Glomerular visceral epithelial cell (primary cell): ENCODE measurements at regions not wholly inside any gene's neighbourhood (a gene's known extent, or its start where the extent isn't known, plus 50 kb on each side); places are given as distances from the start of the nearest gene placed in this dataset.

ENCODE experiments used
- DNase-seq: peaks from one replicate; pipeline ENCODE4 v3.0.0-alpha.2; 2016; ENCODE audit errors: extremely low spot score

DNA sequence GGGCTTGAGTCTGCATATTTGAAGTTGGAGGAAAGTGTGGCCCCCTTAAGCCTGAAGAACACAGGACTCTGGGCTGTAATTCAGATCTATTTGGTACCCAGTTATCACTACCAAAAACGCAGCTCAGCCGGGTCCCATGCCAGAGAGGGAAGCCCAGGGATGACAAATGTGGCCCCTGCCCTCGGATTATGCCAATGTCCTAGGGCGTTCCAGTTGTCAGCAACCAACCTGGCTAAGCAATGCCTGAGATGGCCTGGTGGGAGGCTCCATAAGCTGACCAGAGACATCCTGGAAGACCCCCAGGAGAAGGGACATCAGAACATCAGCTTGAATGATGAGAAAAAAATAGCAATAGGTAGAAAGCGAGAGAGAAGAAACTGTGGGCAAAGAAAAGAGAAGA lies 79.6 kb upstream of the UQCRFS1 start:
- DNase-seq, result no peak

- DNase-seq, result no peak
Observed at GRCh38 chr19:29293292-29293691, 80.3 kb upstream of the UQCRFS1 start.

GRCh38 chr19:29293736-29294342 lies 80.9 kb upstream of the UQCRFS1 start:
- no peak for DNase-seq

- DNase-seq, result no peak
Observed at GRCh38 chr19:29294343-29294811, 81.4 kb upstream of the UQCRFS1 start.

DNA sequence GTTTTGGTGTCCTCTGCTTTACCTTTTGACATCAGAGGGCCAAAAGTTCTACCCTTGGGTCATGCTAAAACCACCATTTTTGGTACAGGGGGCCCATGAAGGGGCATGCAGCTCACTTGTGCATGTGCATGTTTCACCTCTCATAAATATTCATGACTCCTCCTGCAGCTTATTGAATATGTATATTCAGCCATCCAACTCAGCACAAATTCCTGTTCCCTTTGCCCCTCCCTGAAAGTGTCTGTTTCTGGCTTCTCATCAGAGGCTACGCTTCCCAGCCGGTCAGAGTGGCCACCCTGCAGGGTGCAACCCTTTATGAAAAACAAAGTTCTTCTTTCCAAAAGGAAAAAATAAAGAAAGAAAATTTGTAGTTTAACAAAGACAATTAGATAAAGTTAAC lies 82.3 kb upstream of the UQCRFS1 start:
- DNase-seq, result no peak

GRCh38 chr19:29297381-29297780 lies 84.4 kb upstream of the UQCRFS1 start:
- no peak for DNase-seq

DNA sequence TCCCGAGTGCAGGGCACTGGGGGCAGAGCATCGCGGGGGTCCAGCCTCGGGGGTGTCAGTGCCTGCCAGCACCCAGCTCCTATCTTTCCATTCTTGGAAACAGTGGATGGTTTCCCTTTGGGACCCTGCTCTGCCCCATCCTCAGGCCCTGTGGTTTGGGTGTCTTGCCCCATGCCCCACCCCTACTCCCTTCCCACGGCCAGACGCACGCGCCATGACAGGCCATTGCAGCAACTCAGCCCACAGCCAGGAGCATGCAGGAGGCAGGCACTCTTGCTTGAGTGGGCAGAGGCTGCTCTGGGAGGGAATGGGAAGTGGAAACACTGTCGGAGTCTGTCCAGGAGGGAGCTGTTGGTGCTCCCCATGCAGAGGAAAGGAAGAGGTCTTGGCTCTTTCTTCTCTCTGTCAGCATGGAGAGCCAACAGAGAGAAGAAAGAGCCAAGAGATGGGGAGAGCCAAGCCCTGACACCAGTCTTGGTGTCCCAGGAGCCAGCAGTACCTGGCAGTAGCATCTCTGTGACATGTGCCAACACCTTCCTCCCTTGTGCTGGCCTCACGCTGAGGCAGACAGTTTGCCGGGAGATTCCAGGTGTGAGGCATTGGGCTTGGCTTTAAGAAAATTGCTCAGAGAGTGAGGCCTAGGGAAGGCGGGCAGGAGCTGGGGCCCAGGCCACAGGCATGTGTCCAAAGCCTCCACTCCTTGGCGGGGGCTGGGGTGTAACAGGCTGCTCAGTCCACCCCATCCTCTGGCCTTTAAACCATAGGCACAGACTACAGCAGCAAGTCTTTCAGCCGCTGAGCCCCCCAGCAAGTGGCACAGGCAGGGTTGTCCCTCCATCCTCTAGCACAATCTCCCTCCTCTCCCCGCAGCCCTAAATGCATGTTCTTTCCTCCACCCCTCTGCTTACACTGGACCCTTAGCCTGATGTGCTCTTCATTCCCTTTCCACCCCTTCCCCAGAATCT lies 86.7 kb upstream of the UQCRFS1 start:
- no peak for DNase-seq

DNA sequence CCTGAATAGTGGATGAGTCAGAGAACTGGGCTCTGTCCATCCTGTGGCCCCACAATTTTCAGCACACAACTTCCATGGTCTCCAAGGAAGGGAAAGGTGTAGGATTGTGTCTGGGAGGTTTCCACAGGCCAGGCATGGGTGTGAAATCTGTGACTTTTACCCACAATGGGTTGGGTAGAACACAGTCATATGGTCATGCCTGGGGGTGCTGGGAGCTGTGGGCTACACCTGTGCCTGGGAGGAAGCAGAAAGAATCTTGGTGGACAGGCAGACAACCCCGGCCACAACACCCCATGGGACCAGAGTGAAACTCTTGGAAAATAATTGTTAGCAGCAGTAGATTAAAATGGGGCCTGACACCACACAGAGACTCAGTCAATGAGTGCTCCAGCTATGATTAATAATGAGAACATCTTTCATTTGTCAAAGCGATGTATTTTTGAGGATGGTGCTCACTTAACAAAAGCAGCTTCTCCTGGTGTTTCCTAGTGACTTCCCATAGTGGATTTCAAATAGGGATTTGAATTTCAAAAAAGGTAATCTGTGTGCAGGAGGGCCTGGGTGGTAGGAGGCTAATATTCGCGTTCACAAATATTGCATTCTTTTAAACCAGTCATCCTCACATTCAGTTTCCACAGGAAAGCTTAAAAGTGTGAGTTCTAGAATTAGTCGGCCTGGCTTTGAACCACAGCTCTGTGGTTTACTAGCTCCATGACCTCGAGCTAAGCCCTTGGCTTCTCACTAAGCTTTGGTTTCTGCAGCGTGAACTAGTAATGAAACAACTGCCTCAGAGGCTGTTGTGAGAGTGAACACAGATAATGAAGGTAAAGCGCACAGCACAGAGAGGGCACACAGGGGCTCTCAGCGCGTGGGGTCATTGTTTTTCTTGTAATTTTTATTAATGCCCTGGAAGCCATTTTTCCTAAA lies 89.3 kb upstream of the UQCRFS1 start:
- no peak for DNase-seq

- no peak for DNase-seq
Observed at GRCh38 chr19:29303069-29303718, 90.2 kb upstream of the UQCRFS1 start.

DNA sequence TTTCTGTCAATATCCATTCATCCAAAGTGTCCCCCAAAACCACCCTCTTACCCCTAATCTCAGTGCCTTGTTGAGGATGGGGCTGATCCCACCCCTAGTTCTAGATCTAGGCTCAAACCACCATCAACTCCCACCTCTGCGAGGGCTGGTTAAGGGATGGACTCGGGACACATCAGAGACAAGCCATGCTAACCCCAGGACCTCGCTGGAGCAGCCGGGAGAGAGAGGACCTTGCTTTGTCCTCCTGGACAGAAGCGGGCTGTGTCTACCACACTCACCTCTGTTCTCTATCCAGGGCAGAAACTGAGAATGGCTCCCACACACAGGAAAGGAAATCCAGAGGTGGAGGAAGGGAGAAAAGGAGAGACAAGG lies 90.8 kb upstream of the UQCRFS1 start:
- DNase-seq, result no peak

- no peak for DNase-seq
Observed at GRCh38 chr19:29305268-29305667, 92.3 kb upstream of the UQCRFS1 start.

DNA sequence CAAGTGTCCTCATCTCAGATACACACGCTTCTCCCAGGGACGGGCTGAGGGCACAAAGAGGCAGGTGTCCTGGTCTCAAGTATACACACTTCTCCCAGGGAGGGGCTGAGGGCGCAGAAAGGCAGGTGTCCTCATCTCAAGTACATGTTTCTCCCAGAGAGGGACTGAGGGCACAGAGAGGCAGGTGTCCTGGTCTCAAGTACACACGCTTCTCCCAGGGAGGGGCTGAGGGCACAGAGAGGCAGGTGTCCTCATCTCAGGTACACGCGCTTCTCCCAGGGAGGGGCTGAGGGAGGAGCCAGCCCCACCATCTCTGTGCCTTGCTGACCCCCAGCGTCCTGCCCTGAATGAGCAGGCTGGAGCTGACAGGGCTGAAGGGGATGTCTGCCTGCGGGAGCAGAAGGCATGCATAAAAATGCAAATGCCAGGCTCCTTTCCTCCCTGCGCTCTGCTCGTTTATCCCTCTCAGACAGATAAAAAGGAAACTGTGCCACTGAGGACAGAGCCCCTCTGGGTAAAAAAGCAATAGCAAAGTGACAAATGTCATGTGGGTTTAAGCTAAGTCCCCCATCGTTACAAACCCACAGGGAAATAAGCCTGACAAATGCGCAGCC lies 96.1 kb upstream of the UQCRFS1 start:
- no peak for DNase-seq

GRCh38 chr19:29309637-29310036 lies 96.7 kb upstream of the UQCRFS1 start:
- no peak for DNase-seq

DNA sequence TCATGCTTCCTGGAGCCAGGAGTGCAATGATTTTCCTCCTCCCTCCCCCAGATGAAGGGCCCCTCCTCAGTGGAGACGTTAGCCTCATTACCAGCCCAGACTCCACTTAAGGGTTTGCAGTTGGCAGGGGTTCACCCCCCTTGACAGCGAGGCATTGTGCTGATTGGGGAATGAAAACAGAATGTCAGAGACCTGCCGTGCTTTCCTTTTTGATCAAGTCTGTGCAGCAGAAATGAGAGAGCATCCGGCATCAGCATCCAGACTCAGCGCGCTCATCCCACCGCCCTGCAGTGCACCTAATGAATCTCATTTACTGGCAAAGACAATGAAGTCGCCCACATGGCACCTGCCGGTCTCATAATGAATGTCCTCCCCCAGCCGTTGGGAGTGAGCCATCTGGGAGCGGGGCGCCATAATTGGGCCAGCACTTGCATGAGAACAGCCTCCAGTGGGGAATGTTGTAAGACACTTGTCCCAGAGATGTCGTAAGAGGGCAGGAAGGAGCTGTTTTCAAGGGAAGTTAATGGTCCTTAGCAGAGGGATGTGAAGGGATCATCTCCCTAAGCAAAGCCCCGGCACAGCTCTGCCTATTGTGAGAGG lies 98.3 kb upstream of the UQCRFS1 start:
- no peak for DNase-seq

DNA sequence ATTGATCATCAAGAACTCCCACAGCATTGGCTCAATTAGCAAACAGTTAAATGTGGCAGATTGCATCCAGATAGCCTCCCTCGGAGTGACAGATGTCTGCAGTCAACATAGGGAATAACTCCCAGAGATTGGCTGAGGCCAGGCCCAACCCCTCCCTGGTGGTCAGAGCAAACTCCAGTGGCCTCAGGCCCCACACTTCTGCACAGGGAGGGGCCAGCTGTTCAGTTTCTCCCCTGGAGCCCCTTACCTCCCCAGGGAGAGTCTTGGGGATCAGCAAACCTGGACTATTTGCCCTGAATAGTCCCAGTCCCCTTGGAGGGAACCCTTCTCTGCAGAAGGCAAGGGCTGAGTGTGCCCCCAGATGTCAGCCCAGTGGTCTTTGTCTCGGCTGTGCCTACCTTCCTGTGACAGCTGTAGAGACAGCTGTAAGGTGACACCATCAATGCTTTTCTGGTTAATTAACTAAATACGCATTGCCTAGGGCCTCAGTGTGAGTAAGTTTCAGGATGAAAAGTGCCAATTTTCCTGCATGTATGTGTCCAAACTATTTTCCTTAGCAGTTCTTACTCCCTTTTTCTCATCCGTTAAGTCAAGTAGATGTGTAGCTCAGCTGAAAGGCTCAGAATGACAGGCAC lies 102.7 kb upstream of the UQCRFS1 start:
- no peak for DNase-seq

DNA sequence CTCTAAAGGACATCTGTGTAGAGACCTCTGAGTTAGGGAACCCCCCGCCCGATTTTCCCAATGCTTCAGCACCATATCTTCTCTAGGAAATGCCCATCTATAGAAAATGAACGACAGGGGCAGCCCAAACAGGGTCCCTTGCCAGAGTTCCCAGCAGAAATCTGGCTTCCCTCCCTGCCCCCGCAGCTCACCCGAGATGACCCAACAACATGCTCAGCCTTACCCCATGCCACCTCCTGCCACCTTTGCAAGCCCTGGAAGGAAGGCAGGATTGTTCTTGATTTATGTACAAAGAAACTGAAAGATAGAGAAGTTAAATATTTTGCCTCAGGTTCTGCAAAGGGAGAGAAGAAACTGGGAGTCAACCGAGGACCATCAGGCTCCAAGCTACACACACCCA lies 105.6 kb upstream of the UQCRFS1 start:
- no peak for DNase-seq

DNA sequence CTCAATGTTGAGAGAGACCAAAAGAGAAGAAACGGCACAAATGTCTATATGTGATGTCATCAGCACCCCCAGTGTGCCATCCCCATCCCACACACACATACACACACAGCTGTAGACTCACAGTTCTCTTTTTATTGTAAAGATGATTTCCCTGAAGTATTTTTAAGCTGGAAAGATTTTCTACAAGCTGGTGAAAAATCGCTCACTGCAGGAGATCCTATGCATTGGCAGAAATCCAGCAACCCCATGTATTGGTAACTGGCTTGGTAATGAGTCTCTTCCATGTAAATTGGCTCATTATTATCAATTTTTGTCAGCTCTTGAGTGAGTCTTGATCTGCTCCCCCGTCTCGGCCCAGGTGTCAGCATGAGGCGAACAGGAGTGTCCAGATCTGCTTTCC lies 107.1 kb upstream of the UQCRFS1 start:
- no peak for DNase-seq

DNA sequence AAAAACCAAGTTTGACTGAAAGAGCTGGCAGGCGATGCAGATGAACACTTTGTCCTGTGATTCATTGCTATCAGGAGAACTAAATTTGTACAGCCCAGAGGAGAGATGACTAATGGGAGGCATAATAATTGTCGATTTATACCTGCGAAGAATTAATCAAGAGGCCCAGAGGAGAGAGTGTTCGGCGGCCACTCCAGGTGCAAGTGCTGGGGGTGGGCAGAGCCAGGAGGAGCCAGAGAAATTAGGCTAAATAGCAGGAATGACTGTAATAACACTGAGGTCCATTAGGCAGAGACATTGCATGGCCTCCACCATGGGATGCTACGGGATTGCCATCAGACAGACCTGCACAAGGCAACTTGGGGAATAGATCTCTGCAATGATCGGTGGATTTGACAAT lies 107.7 kb upstream of the UQCRFS1 start:
- DNase-seq, result no peak

- no peak for DNase-seq
Observed at GRCh38 chr19:29321116-29321515, 108.2 kb upstream of the UQCRFS1 start.

DNA sequence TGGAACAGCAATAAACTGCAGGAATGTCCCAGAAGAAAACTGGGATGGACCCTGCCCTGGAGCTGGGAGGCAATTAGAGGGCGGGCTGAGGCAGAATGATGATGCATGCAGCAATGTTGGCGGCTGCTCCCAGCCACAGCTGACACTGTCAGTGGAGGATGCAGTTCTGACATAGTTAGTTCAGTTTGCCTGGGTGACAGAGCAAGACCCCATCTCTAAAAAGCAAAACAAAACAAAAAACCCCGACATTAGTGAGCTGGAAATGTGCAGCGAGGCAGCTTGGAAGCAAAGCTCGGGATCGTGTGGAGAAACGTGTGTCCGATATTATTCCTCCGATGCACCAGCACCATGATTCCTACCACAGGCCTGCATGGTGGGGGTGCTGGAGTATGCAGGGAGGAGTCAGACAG lies 110.1 kb upstream of the UQCRFS1 start:
- DNase-seq, result no peak
